HG03565 (cell line): ENCODE measurements at regions not wholly inside any gene's neighbourhood (a gene's known extent, or its start where the extent isn't known, plus 50 kb on each side); places are given as distances from the start of the nearest gene placed in this dataset.

Experiments used
- ATAC-seq: cut with Tn5 transposase; IDR thresholded peaks from one replicate; pipeline ENCODE4 v1.9.1; 2021; ENCODE audit warnings: mild to moderate bottlenecking, moderate library complexity; ENCODE audit not compliant: unreplicated experiment

GRCh38 chr20:58139849-58140786 lies 88.3 kb downstream of the ANKRD60 start:
- ATAC-seq, result no peak

DNA sequence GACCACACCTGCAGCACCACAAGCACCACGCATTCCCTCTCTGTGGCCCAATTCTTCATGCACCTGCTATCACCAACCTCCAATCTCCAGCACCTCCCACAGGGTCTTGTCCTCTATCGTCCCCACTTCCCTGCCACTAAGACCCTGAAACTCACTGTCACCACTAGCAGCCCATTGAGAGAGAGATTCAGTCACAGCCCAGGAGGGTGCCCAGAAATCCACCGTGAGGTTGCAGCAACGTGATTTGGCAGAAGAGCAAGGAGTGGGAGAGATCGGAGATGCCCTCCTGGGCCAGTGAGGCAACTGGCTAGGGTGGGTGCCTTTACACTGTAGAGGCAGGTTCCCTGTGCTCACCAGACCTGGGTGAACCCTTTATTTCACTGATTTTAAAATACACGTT lies 90.1 kb downstream of the ANKRD60 start:
- ATAC-seq, result no peak

GRCh38 chr20:58137651-58138265 lies 90.7 kb downstream of the ANKRD60 start:
- ATAC-seq, result no peak

DNA sequence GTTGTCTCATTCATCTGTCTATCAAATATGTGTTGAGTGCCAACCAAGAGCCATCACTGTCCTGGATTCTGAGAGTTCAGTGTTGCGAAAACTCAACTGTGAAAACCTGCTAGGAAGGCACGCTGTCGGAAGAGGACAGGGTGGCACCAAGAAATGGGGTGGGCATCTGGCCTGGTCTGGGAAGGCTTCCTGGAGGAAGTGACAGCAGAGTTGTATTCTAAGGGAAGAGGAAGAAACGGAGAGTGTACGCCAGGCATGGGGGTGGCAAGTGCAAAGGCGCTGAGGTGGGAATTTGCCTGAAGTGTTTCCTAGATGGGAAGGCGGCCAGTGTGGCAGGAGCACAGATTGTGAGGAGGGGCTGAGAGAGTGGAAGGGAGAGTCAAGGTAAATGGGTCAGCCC lies 91.2 kb downstream of the ANKRD60 start:
- ATAC-seq, result no peak

DNA sequence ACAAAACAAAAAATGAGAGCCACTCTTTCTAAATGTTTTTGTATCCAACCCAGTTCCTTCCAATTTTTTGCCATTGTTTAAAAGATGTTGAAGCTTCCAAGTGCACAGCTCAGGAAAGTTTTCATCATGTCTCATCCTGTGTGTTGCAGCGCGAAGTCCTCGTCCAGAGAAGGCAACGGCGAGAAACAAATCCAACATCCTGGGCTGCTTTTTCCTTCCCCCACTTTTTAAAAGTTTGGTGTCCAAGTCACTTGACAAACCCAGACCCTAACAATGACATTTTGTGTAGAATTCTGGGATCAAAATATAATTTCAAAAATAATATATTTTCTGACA lies 92.3 kb downstream of the ANKRD60 start:
- no peak for ATAC-seq

- ATAC-seq, result no peak
Observed at GRCh38 chr20:58135441-58136148, 92.9 kb downstream of the ANKRD60 start.

DNA sequence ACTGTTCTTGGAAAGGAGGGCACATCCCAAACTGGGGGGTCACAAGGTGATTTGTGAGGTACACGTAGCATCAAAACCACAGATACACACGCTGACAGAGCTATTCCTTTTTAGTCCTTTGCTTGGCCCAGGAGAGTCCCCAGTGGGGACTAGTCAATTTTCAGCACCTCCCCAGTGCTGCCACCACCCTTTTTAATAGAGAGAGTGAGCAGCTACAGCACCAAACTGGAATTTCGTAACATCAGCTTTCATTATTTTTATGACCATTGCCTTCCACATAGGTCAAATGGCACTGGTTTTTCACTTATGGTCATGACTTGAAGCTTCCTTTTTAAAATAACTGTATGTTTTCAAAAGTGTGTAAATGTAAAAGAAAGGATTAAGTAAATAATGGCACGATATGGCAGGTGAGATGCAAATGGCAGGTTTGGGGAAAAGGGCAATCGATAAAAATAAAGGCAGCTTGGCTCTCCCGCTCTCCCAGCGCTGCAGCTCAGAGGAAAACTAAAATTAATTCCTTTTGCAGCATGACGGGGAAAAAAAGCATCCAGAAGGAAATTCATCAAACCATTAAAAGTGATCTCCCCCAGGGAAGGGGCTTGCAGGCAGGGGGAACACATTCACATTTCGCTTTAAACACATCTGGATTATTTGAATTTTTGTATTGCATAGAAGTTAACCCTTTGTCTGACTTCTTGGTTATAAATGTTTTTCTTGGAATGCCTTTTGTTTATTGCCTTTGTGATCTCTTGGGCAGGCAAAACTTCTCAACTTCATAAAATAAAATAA lies 95.2 kb downstream of the ANKRD60 start:
- no peak for ATAC-seq

DNA sequence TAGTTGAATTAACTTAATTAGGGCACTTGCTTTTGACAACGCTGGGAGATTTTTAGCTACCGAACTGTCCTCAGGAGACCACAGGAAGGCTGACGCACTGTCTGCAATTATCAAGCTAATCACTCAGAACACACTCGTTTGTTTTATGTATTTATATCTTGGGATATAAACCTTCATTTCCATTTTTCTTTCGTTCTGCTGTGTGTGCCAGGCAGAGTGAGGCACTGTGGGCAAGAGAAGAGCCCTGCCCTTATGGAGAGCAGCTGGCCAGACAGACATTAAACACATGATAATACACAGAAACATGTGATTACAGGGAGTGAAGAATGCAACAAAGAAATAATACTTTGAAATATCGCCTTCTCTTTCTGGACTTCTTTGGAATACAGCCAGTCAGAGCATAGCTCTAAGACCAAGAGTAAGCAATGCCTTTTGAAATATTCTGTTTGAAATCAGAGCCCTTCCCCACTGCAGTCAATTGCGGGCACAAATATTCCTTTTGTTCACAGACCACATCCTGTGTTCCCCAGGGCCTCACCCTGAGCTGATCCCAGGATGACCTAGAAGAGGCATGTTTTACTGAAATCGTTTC lies 96.8 kb downstream of the ANKRD60 start:
- ATAC-seq, result no peak

DNA sequence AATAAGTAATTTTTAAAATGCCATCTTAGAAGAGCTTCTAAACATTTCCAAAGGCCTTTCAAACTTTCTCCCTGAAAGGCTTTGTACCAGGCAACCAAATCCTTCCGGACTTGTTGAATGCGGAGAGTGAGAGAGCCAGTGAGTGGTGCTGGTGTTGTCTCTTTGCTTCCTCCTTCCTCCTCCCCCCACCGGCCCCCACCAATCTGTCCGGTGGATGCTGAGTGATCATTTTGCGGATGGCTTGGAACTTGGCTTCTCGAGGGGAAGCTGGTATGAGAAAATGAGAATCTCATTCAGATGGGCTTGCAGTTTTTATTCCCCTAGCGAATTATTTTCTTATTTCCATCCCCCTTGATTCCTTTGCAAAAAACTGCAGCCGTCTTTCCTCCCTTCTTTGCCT lies 97.3 kb downstream of the ANKRD60 start:
- ATAC-seq, result no peak

DNA sequence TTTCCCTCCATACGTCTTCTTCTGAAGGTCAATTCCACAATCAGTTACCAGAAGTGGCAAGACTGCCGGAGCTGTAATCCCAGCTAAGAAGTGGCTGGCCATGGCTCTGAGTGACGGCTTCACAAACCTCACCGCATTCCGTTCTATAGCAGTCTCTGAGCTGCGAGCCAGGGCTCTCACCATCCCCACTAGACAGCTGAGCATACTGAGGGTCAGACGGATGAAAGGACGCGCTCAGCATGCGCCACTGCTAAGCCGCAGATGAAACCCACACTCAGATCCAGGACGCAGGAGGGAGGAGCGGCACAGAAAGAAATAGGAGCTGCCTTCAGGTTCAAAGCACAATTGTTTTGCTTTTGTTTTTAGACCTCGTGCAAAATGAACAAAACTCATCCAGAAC lies 97.9 kb downstream of the ANKRD60 start:
- no peak for ATAC-seq

- no peak for ATAC-seq
Observed at GRCh38 chr20:58130156-58130555, 98.3 kb downstream of the ANKRD60 start.

- no peak for ATAC-seq
Observed at GRCh38 chr20:58129721-58130151, 98.7 kb downstream of the ANKRD60 start.

GRCh38 chr20:58128635-58129625 lies 99.5 kb downstream of the ANKRD60 start:
- ATAC-seq, result no peak

DNA sequence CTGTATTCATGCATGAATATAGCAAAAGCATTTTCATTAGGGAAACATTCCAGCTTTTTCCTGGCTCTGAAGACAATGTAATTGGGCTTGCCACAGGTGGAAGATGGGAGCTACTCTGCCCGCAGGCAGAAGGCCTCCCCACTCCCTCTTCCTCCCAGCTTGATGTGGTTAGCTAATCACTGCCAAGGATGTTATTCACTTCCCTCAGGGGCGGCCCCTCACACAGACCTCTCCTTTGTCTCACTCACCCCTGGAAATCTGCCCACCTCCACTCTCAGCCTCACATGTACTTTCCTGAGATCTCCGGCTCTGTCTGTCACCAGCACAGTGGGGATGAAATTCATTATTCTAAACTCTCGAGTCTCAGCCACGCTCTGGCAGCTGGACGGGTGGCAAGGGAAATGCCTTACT lies 100.7 kb downstream of the ANKRD60 start:
- ATAC-seq, result no peak

GRCh38 chr20:58125726-58126125 lies 102.7 kb downstream of the ANKRD60 start:
- no peak for ATAC-seq

DNA sequence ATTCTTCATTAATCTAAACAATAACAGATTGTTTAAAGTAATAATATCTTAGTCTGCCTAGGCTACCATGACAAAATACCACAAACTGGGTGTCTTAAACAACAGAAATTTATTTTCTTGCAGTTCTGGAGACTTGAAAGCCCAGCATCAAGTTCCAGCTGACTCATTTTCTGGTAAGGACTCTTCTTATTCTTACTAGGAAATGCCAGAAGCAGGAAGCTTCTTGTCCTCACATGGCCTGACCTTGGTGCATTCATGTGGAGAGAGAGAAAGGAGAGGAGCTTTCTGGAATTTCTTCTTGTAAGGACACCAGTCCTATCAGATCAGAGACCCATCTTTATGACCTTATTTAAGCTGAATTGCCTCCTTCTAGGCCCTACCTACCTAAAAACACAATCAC lies 110.5 kb downstream of the ANKRD60 start:
- no peak for ATAC-seq

DNA sequence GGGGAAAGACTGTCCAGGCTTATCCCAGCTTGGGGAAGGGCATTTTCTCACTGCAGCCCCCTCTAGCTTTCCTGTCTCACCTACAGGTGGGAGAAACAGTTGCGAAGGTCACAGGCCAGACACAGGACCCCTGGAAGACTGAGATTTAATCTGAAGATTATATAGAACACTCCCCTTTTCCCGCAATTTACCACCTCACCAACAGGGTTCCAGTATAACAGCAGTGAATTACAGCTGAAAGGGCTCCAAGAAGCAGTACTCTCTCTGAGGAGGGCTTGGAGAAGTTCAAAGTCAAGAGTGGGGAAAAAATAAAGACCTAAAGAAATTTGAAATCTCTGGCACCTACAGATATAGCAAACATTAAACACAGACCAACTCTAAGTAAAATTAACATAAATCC lies 111.9 kb downstream of the ANKRD60 start:
- no peak for ATAC-seq

DNA sequence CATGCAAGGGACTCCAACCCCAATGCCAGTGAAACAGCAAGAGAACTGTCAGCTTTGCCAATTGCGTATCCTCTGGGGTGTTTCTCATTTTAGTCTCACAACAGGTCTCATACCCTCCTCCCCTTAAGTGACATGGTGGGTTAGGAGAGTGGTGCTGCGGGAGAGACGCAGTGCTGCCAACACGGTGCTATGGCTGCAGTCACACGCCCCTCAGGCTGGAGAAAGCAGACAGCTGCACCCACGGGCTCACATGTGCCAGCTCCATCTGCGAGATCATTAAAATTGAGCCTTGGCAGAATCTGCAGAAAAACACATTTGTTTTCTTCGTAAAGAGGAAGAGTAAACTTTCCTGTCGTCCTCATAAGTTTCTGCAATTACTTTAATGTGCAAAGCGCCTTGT lies 114.7 kb downstream of the ANKRD60 start:
- ATAC-seq, result no peak

DNA sequence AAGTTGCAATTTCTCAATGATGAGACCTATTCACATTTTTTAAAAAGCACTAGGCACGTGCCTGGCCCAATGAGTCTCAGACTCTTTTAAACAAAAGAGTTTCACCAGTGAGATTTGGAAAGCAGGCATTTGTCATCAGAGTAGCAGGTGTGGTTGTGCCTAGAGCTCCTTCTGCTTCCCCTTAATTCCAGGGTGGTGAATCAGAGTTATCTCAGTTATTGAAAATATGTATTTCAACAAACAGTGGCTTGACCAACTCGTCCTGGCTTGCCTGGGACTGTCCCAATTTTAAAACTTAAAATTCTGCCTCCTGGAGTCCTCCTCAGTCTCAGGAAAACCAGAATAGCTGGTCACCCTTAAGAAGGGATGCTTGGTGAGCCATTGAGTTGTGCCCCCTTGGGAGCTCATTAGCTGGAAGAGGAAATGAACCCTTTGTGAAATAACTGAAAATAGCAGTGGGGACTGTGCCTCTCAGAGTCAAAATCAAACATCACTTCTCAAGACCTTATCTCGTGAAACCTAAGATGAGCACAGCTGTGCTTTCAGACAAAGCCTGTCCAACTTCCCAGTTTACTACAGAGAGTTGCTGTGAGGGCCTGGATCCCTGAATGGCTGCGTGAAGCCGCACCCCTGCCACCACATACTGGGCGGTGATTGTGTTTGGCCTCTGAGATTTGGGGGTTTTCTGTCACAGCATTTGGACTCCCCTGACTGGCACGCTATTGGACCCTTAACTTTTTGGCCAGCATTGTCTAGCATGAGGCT lies 116.3 kb downstream of the ANKRD60 start:
- no peak for ATAC-seq
